Dedifferentiated amniotic fluid mesenchymal stem cell (primary cell): ENCODE measurements at regions not wholly inside any gene's neighbourhood (a gene's known extent, or its start where the extent isn't known, plus 50 kb on each side); places are given as distances from the start of the nearest gene placed in this dataset.

Experiments used
- DNase-seq: peaks from one replicate; pipeline ENCODE4 v3.0.0-alpha.2; 2016; ENCODE audit errors: extremely low spot score

DNA sequence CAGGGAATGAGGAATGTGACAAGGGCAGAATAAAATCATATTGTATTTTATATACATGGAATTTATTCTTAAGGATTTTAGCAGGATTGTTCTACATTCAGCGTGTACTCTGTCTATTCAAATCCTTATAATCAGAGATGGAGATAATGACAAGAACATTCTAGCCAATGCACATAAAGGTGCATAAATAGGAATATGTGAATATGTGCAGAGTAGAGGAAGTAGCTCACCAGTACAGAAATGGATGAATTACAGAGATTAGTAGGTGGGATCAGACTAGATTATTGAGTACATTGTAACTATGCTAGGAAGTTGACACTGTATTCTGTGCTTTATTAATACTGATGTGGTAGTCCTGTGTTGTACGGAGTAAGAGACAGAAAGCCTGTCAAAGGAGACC lies 1308.8 kb downstream of the FAM181B start:
- no peak for DNase-seq

GRCh38 chr11:81422402-81422801 lies 1311.3 kb downstream of the FAM181B start:
- no peak for DNase-seq

GRCh38 chr11:81421251-81421860 lies 1312.3 kb downstream of the FAM181B start:
- no peak for DNase-seq

DNA sequence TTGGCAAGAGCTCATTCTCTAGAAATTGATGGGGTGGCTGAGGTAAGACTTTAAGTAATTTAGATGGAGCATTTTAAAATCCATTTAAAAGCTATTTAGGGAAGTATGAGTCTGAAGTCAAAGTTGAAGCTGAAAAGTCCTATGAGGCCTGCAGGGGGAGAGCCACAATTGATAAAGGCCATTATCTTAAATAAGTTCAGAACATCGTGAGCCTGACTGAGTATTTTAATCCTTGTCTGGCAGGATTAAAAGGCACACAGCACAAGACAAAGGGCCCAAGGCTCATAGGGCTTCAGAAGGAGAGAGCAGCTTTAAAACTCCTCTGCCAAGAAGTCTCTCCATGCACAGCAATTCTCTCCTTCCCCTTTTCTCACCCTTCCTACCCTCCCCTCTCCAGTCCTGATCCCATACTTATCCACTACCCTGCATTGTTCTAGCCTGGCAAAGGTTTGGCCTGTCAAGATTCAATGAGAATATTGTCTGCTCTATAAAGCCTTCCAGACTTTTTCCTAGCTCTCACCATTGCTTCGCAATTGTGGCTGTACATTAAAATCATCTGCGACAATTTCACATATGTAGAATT lies 1312.9 kb downstream of the FAM181B start:
- no peak for DNase-seq

DNA sequence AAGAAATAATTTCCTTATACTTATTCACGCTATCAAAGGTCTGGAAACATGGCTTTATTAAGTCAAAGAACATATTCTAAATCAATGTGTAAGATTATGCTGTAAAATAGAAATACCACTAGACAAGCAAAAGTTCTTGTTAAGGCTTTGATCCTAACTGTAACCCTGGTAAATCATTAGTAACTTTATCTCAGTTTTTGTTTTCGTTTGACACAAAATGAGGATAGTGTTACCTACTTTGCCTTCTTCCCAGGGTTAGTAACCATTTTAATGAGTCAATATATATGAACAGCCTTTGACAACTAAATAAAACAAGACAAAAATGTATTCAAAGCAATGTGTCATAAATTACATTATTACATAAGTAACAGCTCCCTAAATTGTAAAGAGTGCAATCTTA lies 1336.3 kb downstream of the FAM181B start:
- no peak for DNase-seq

DNA sequence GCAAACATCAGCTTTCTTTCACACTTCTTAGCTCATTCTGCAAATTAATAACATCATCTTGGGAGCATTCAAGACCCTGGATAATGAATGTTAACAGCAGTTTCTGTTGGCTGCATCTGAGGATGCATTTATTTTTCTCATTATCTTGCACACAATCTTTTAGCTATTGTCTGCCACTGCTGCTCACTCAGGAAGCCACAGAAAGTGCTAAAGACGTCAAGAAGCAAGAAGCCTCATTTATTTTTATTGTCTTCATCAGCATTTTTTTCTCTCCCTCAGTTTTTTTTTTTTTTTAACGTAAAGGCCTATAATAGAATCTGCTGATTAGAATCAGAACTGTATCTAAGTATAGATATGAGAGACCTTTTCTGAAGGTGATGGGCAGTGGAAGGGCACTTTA lies 1339.4 kb downstream of the FAM181B start:
- DNase-seq: no peak

GRCh38 chr11:81388326-81388725 lies 1345.3 kb downstream of the FAM181B start:
- DNase-seq: no peak

- DNase-seq: no peak
These were observed 1353.3 kb downstream of the FAM181B start for GRCh38 chr11:81380395-81380794.

- no peak for DNase-seq
These were observed 1356.2 kb downstream of the FAM181B start for GRCh38 chr11:81377418-81377817.

DNA sequence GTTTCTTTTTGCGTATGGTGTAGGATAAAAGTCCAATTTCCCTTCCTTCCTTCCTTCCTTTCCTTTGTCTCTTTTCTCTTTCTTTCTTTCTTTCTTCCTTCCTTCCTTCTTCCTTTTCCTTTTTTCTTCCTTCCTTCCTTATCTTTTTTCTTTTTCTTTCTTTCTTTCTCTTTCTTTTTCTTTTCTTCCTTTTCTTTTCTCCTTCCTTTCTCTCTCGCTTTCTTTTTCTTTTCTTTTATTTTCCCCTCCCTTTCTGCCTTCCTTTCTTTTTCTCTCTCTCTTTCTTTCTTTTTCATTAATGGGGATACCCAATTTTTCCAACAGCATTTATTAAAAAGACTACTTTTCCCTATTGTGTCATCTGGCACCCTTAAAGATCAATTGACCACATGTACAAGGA lies 1359.7 kb downstream of the FAM181B start:
- no peak for DNase-seq

- no peak for DNase-seq
These were observed 1365.5 kb downstream of the FAM181B start for GRCh38 chr11:81368192-81368591.

DNA sequence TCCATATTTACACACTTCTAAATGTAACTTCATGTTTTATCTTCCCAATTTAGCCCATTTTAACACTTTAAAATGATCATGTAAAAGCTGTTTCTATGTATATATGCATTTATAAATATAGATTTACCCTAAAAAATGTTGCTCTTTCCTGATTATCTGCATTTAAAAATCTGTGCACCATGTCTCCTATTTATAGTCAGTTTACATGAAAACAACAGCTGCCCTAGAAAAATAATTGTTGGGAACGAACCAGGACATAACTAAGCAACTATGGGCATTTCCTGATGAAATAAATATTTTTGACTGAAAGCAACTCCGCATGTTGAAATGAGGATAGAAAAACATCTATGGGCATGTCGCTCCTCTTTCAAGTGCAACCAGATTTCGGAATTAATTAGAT lies 1368.2 kb downstream of the FAM181B start:
- no peak for DNase-seq

DNA sequence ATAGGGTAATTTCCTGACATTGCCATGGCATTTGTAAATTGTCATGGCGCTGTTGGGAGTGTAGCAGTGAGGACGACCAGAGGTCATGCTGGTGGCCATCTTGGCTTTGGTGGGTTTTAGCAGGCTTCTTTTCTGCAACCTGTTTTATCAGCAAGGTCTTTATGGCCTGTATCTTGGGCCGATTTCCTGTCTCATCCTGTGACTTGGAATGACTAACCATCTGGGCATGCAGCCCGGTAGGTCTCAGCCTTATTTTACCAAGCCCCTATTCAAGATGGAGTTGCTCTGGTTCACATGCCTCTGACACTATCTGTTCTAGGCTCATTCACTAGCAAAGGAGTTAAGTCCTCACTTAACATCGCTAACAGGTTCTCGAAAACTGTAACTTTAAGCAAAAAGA lies 1374.2 kb downstream of the FAM181B start:
- DNase-seq: no peak

DNA sequence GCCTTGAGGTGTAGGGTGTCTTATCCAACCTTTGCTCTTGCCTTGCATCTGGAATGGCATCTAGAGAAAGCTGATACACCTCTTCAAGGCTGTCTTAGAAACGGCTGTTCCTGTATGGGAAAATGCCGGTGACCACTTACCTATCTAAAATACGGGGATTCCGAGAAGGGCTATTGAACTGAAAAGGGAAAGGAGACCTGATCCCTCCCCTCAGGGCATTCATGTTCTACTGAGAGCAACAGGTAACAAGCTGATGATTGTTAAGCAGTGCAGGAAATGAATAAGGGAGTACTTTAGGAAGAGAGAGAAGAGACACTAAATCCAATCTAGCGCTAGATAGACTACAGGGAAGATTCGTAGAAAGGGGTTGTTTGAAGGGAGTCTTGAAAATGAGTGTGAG lies 1388.1 kb downstream of the FAM181B start:
- DNase-seq: no peak

DNA sequence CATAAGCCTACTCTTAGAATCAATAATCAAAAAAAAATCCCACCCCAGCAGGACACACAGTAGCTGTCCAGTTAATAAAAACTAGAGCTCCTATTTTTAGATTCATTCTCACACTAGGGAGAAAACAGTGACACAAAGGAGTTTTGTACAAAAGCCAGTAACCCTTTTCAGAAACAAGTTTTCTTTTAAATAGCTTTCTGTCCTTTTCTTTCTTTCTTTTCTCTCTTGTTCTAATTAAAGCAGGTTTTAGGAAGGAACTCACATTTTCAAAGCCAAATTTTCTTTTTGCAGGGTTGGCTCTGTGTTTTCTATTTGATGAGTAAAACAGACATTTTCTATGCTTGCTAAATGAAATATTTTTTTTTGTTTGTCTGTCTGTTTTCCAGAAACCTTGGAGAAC lies 1390.7 kb downstream of the FAM181B start:
- DNase-seq: no peak

- DNase-seq: no peak
These were observed 1393.4 kb downstream of the FAM181B start for GRCh38 chr11:81340225-81340624.

- DNase-seq: no peak
These were observed 1394.1 kb downstream of the FAM181B start for GRCh38 chr11:81339521-81339920.

GRCh38 chr11:81337756-81338155 lies 1395.9 kb downstream of the FAM181B start:
- DNase-seq: no peak

- DNase-seq: no peak
These were observed 1401.4 kb downstream of the FAM181B start for GRCh38 chr11:81332276-81332675.

- no peak for DNase-seq
These were observed 1401.9 kb downstream of the FAM181B start for GRCh38 chr11:81331611-81332235.

DNA sequence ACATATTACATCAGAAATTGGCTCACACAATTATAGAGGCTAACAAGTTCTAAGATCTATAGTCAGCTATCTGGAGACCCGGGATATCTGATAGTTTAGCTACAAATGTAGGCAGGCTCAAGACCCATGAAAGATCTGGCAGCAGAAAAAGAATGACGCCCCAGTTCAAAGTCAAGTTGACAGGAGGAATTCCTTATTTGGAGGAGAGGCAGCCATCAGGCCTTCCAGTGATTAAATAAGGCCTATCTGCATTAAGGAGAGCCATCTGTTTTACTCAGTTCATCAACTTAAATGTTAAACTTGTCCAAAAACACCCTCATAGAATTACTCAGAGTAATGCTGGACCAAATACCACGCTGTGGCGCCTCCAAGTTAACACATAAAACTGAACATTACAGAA lies 1402.6 kb downstream of the FAM181B start:
- no peak for DNase-seq

DNA sequence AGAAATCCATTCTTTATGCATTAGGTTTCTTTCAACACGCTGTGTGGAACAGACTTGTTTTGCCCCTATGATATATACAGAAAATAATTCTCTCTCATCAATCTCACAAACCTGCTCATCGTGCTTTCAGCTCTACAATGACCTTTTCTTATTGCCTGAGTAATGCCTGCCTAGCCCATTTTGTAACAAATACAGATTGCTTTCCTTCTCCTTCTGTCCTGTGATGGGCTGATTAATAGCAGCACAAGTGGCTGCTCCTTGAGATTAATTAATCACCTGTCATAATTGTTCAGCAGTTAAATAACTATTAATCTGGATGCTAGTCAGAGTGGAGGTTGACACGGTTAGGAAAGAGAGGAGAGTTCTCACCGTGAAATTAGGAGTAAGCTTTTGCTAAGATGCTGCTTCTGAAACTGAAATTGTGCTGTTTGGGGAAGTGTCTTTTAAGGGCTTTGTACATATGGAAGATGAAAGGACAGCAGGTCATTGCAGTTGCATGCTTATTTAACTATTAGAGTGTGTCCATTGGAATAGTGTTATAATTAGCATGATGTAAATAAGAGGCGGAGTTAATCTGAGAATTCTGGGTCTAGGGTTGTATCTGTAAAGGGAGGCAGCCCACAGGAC lies 1430.5 kb downstream of the FAM181B start:
- no peak for DNase-seq

- no peak for DNase-seq
These were observed 1432.4 kb downstream of the FAM181B start for GRCh38 chr11:81301166-81301830.
